ENCODE measurements at regions not wholly inside any gene's neighbourhood (a gene's known extent, or its start where the extent isn't known, plus 50 kb on each side); places are given as distances from the start of the nearest gene placed in this dataset.
A peak's percentile ranks its signal among the peaks of the same experiment; 100 is the strongest.

- Histone ChIP-seq H2BK120ac (ENCODE audit: low read depth, low read length) (no peak overlapping the region), H3K9me3 (ENCODE audit: control insufficient read depth, insufficient read depth, low read length) (0 out of 2 replicates have a peak, but pooled peaks cover 2% of the 10 kb centered on the region), H3K14ac (replicated peaks; ENCODE audit: low read depth, low read length) (no peak overlapping the region), H3K79me1 (ENCODE audit: low read depth in 1 of 2, low read length in 2 of 2) (no peaks in the 10 kb centered on the region), H2AK9ac (replicated peaks; ENCODE audit: low read depth, low read length, poor library complexity) (no peak overlapping the region), H2AFZ (replicated peaks; ENCODE audit: low read length, poor library complexity) (no peak overlapping the region), H2BK5ac (ENCODE audit: low read depth, low read length, poor library complexity, severe bottlenecking) (no peak overlapping the region), H2BK20ac (ENCODE audit: low read depth, low read length) (no peak overlapping the region), H3K36me3 (ENCODE audit: control insufficient read depth, insufficient read depth, low read length) (no peaks in the 10 kb centered on the region), H3K27ac (ENCODE audit: insufficient read depth, low read length) (no peak overlapping the region), H4K5ac (ENCODE audit: low read depth, low read length) (no peak overlapping the region), H3K9me1 (ENCODE audit: insufficient read depth, low read length) (no peaks in the 10 kb centered on the region), H3K4me2 (ENCODE audit: low read depth, low read length) (no peak overlapping the region), H4K20me1 (ENCODE audit: insufficient read depth, low read length) (no peaks in the 10 kb centered on the region), H3K18ac (ENCODE audit: low read depth, low read length) (0 out of 2 replicates have a peak overlapping the region, but pooled peaks have one; percentile 22), H3K9ac (ENCODE audit: low read depth, low read length) (no peak overlapping the region), H2BK15ac (ENCODE audit: low read depth, low read length) (no peak overlapping the region), H3K4ac (ENCODE audit: low read depth, low read length) (no peak overlapping the region), H3K23ac (ENCODE audit: low read depth, low read length) (no peak overlapping the region), H4K8ac (ENCODE audit: low read depth in 2 of 2, low read length in 2 of 2) (no peak overlapping the region), H3K4me1 (ENCODE audit: control insufficient read depth, insufficient read depth, low read length) (peaks cover 3% of the 10 kb centered on the region), H3K56ac (ENCODE audit: extremely low read depth, insufficient read depth, low read length) (no peak overlapping the region), H2AK5ac (ENCODE audit: low read depth, low read length) (no peak overlapping the region), H4K91ac (ENCODE audit: insufficient read depth, low read depth, low read length) (no peak overlapping the region), H3K27me3 (ENCODE audit: control insufficient read depth, insufficient read depth, low read length) (no peaks in the 10 kb centered on the region), H3K4me3 (ENCODE audit: insufficient read depth, low read depth, low read length) (no peak overlapping the region)
- TF ChIP-seq, protein P1, sequence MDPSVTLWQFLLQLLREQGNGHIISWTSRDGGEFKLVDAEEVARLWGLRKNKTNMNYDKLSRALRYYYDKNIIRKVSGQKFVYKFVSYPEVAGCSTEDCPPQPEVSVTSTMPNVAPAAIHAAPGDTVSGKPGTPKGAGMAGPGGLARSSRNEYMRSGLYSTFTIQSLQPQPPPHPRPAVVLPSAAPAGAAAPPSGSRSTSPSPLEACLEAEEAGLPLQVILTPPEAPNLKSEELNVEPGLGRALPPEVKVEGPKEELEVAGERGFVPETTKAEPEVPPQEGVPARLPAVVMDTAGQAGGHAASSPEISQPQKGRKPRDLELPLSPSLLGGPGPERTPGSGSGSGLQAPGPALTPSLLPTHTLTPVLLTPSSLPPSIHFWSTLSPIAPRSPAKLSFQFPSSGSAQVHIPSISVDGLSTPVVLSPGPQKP (IDR thresholded peaks at IDR 0.05; ENCODE audit: borderline replicate concordance, low read depth, low read length): no peak
- TF ChIP-seq RAD21 (IDR thresholded peaks at IDR 0.05; ENCODE audit: low read length): no peak
- TF ChIP-seq CEBPB (IDR thresholded peaks at IDR 0.05; ENCODE audit: low read depth, low read length): no peak
- no peak for TF ChIP-seq MXI1 (IDR thresholded peaks at IDR 0.05; ENCODE audit: borderline replicate concordance, low read depth, low read length)
- no peak for TF ChIP-seq BHLHE40 (IDR thresholded peaks at IDR 0.05; ENCODE audit: low read depth, low read length)
- no peak for TF ChIP-seq NFE2L2 (IDR thresholded peaks at IDR 0.05; ENCODE audit: low read depth, low read length)
- TF ChIP-seq CHD1 (IDR thresholded peaks at IDR 0.05; ENCODE audit: low read depth, low read length): no peak
- no peak for TF ChIP-seq RCOR1 (IDR thresholded peaks at IDR 0.05; ENCODE audit: insufficient replicate concordance, low read length)
- TF ChIP-seq USF2 (IDR thresholded peaks at IDR 0.05; ENCODE audit: low read depth, low read length): no peak
- TF ChIP-seq MAZ (IDR thresholded peaks at IDR 0.05; ENCODE audit: borderline replicate concordance, low read depth, low read length): no peak
- TF ChIP-seq MAFK (IDR thresholded peaks at IDR 0.05; ENCODE audit: low read depth, low read length): no peak
- no peak for TF ChIP-seq FOS (IDR thresholded peaks at IDR 0.05; ENCODE audit: low read depth, low read length)
- TF ChIP-seq SMC3 (IDR thresholded peaks at IDR 0.05; ENCODE audit: low read depth, low read length): no peak
- no peak for TF ChIP-seq CTCF (conservative IDR thresholded peaks at IDR 0.05; ENCODE audit: low read depth, low read length)
- TF ChIP-seq POLR2A (IDR thresholded peaks at IDR 0.05; ENCODE audit: low read depth, low read length): no peak
- TF ChIP-seq RFX5 (IDR thresholded peaks at IDR 0.05; ENCODE audit: low read depth, low read length): no peak
- 100% methylated on average over 1 of the region's 2 CpGs; no CpG with 5 or more reads in 1 of the 2 experiments for WGBS, 2 experiments (ENCODE audit: extremely low coverage in 2 of 2, insufficient read length in 1 of 2)
- in situ Hi-C loops (cut with MboI; ENCODE audit: low sequenced_read_pairs) (no loop called here), intact Hi-C loops (cut with micrococcal nuclease) (no loop called here), dilution Hi-C loops (cut with HindIII; ENCODE audit: low sequenced_read_pairs, unreplicated experiment) (no loop called here)
- BruUV-seq (replicated peaks): no TSS peak
- ATAC-seq (ENCODE audit: low read depth): no peak
- CTCF ChIA-PET: no interaction called here
- no peak for DNase-seq
- POLR2A ChIA-PET (ENCODE audit: unreplicated experiment): no interaction called here
These were observed 274.3 kb downstream of the GAS1 start for GRCh38 chr9:86672966-86673365.
